G401 (cell line): ENCODE measurements at regions not wholly inside any gene's neighbourhood (a gene's known extent, or its start where the extent isn't known, plus 50 kb on each side); places are given as distances from the start of the nearest gene placed in this dataset.
A peak's percentile ranks its signal among the peaks of the same experiment; 100 is the strongest.

Experiments
- DNase-seq: peaks from one replicate; pipeline ENCODE4 v3.0.0-alpha.2; 2015; ENCODE audit warnings: low spot score
- in situ Hi-C: cut with HindIII; loops from 2 replicates; pipeline ENCODE4 v1.10.0; 2016; ENCODE audit warnings: low sequenced_read_pairs, mixed read lengths

- in situ Hi-C loops, result no loop called here
- DNase-seq, result no peak
Observed at GRCh38 chr9:78544230-78544629, 247.3 kb downstream of the PSAT1 start.

GRCh38 chr9:78547831-78548230 lies 250.9 kb downstream of the PSAT1 start:
- in situ Hi-C loops, result no loop called here
- no peak for DNase-seq

- DNase-seq, result no peak
- in situ Hi-C loops, result no loop called here
Observed at GRCh38 chr9:78548670-78549069, 251.7 kb downstream of the PSAT1 start.

- in situ Hi-C loops, result no loop called here
- DNase-seq, result no peak
Observed at GRCh38 chr9:78549711-78550110, 252.8 kb downstream of the PSAT1 start.

GRCh38 chr9:78552802-78553201 lies 255.9 kb downstream of the PSAT1 start:
- in situ Hi-C loops, result no loop called here
- no peak for DNase-seq

- in situ Hi-C loops, result no loop called here
- DNase-seq, result no peak
Observed at GRCh38 chr9:78557540-78557939, 260.6 kb downstream of the PSAT1 start.

- in situ Hi-C loops, result no loop called here
- DNase-seq, result no peak
Observed at GRCh38 chr9:78559449-78559885, 262.5 kb downstream of the PSAT1 start.

GRCh38 chr9:78562021-78562420 lies 265.1 kb downstream of the PSAT1 start:
- no peak for DNase-seq
- in situ Hi-C loops, result no loop called here

GRCh38 chr9:78563269-78563668 lies 266.3 kb downstream of the PSAT1 start:
- in situ Hi-C loops, result no loop called here
- no peak for DNase-seq

- no peak for DNase-seq
- in situ Hi-C loops, result no loop called here
Observed at GRCh38 chr9:78565481-78565880, 268.6 kb downstream of the PSAT1 start.

GRCh38 chr9:78566521-78566920 lies 269.6 kb downstream of the PSAT1 start:
- no peak for DNase-seq
- in situ Hi-C loops, result no loop called here

- in situ Hi-C loops, result no loop called here
- no peak for DNase-seq
Observed at GRCh38 chr9:78566948-78567675, 270.2 kb downstream of the PSAT1 start.

- in situ Hi-C loops, result no loop called here
- DNase-seq, result no peak
Observed at GRCh38 chr9:78567693-78568092, 270.8 kb downstream of the PSAT1 start.

GRCh38 chr9:78568774-78569173 lies 271.8 kb downstream of the PSAT1 start:
- in situ Hi-C loops, result no loop called here
- DNase-seq, result no peak

GRCh38 chr9:78572266-78572665 lies 275.3 kb downstream of the PSAT1 start:
- in situ Hi-C loops, result no loop called here

GRCh38 chr9:78573205-78573604 lies 276.3 kb downstream of the PSAT1 start:
- in situ Hi-C loops, result no loop called here
- DNase-seq, result no peak

More at GRCh38 chr9:78572266-78572665, 275.3 kb downstream of the PSAT1 start:
- no peak for DNase-seq

GRCh38 chr9:78573669-78574068 lies 276.7 kb downstream of the PSAT1 start:
- no peak for DNase-seq
- in situ Hi-C loops, result no loop called here

GRCh38 chr9:78574354-78575045 lies 277.6 kb downstream of the PSAT1 start:
- DNase-seq, result peak; percentile 39

GRCh38 chr9:78575081-78575480 lies 278.2 kb downstream of the PSAT1 start:
- peak; percentile 16 for DNase-seq
- in situ Hi-C loops, result no loop called here

More at GRCh38 chr9:78574354-78575045, 277.6 kb downstream of the PSAT1 start:
- in situ Hi-C loops, result no loop called here

GRCh38 chr9:78575771-78576170 lies 278.8 kb downstream of the PSAT1 start:
- peak; percentile 35 for DNase-seq
- in situ Hi-C loops, result no loop called here
